MCF 10A (cell line): ENCODE measurements at regions not wholly inside any gene's neighbourhood (a gene's known extent, or its start where the extent isn't known, plus 50 kb on each side); places are given as distances from the start of the nearest gene placed in this dataset.

Source experiments
- BruUV-seq: library from RNA; stranded (reverse); fragments of 400-500 nt; replicated peaks from 2 replicates; lab custom pipeline; 2021; lab: Mats Ljungman, UMichigan
- CTCF ChIA-PET: fragments of 300-600 bp; sonication (Branson Sonifier 250); formaldehyde crosslinking; extraction: SDS; loops from one replicate; lab custom pipeline; 2021; ENCODE audit warnings: antibody characterized with exemption, inconsistent platforms; lab: Yijun Ruan, JAX
- POLR2A ChIA-PET: fragments of 300-600, 350-650 bp; sonication (Branson Sonifier 250); formaldehyde crosslinking; extraction: SDS; loops from one replicate; lab custom pipeline; 2020; ENCODE audit warnings: antibody characterized with exemption, inconsistent platforms; lab: Yijun Ruan, JAX
- DNase-seq: peaks from one replicate; pipeline ENCODE4 v3.0.0-alpha.2; 2018; ENCODE audit not compliant: unreplicated experiment
- H3K27ac Mint-ChIP-seq: one replicate; pipeline ENCODE4 v1.8.0; 2022; ENCODE audit warnings: mild to moderate bottlenecking, low read depth, mixed read lengths; ENCODE audit not compliant: unreplicated experiment
- H3K27me3 Mint-ChIP-seq: one replicate; pipeline ENCODE4 v1.8.0; 2022; ENCODE audit warnings: mixed read lengths; ENCODE audit not compliant: insufficient read depth, unreplicated experiment
- H3K36me3 Mint-ChIP-seq: one replicate; pipeline ENCODE4 v1.8.0; 2022; ENCODE audit warnings: mild to moderate bottlenecking, moderate library complexity, mixed read lengths; ENCODE audit not compliant: insufficient read depth, unreplicated experiment
- H3K4me1 Mint-ChIP-seq: one replicate; pipeline ENCODE4 v1.8.0; 2022; ENCODE audit warnings: mixed read lengths; ENCODE audit not compliant: insufficient read depth, unreplicated experiment
- H3K4me3 Mint-ChIP-seq: one replicate; pipeline ENCODE4 v1.8.0; 2022; ENCODE audit warnings: mild to moderate bottlenecking, moderate library complexity, mixed read lengths; ENCODE audit not compliant: unreplicated experiment
- H3K9me3 Mint-ChIP-seq: one replicate; pipeline ENCODE4 v1.8.0; 2022; ENCODE audit warnings: mixed read lengths; ENCODE audit not compliant: unreplicated experiment
- CTCF ChIP-seq: fragments of 200-600 bp; IDR thresholded peaks from one replicate; pipeline ENCODE4 v1.8.0; 2022; ENCODE audit warnings: antibody characterized with exemption, mild to moderate bottlenecking; ENCODE audit not compliant: unreplicated experiment
- intact Hi-C: fragments of 100-400 bp; cut with micrococcal nuclease; formaldehyde crosslinking; loops from 2 replicates; pipeline ENCODE4 v1.14.1; 2022

GRCh38 chr16:49201118-49201517 lies 80.5 kb downstream of the CBLN1 start:
- no peaks in the 10 kb centered on the region for H3K36me3 Mint-ChIP-seq
- no peak for TF ChIP-seq CTCF
- DNase-seq, result no peak
- peaks cover 15% of the 10 kb centered on the region for H3K9me3 Mint-ChIP-seq
- ChIA-PET POLR2A (no interaction called here), CTCF (no interaction called here)
- H3K4me3 Mint-ChIP-seq, result no peak overlapping the region
- no TSS peak for BruUV-seq
- intact Hi-C loops, result no loop called here
- H3K27me3 Mint-ChIP-seq, result peaks cover 14% of the 10 kb centered on the region
- no peaks in the 10 kb centered on the region for H3K4me1 Mint-ChIP-seq
- no peak overlapping the region for H3K27ac Mint-ChIP-seq

GRCh38 chr16:49200223-49200820 lies 81.3 kb downstream of the CBLN1 start:
- Mint-ChIP-seq H3K4me3 (no peak overlapping the region), H3K4me1 (no peaks in the 10 kb centered on the region), H3K9me3 (peaks cover 15% of the 10 kb centered on the region), H3K36me3 (no peaks in the 10 kb centered on the region), H3K27me3 (peaks cover 14% of the 10 kb centered on the region), H3K27ac (no peak overlapping the region)
- POLR2A ChIA-PET, result no interaction called here
- DNase-seq, result no peak
- intact Hi-C loops, result no loop called here
- CTCF ChIA-PET, result no interaction called here
- no TSS peak for BruUV-seq
- TF ChIP-seq CTCF, result no peak

GRCh38 chr16:49195237-49195548 lies 86.4 kb downstream of the CBLN1 start:
- Mint-ChIP-seq H3K27me3 (peaks cover 15% of the 10 kb centered on the region), H3K27ac (no peak overlapping the region), H3K4me3 (no peak overlapping the region), H3K36me3 (no peaks in the 10 kb centered on the region), H3K9me3 (peaks cover 5% of the 10 kb centered on the region), H3K4me1 (no peaks in the 10 kb centered on the region)
- POLR2A ChIA-PET, result no interaction called here
- CTCF ChIA-PET, result interaction anchor here (0.6 kb wide), 1 partner anchor 475 kb away, joined by 3 read pairs; no protein-coding TSS in a partner anchor
- no peak for TF ChIP-seq CTCF
- DNase-seq, result no peak
- intact Hi-C loops, result no loop called here
- BruUV-seq, result no TSS peak

GRCh38 chr16:49194537-49195236 lies 87.0 kb downstream of the CBLN1 start:
- intact Hi-C loops, result no loop called here

More at GRCh38 chr16:49194537-49195236, 87.0 kb downstream of the CBLN1 start:
- Mint-ChIP-seq H3K36me3 (no peaks in the 10 kb centered on the region), H3K4me3 (no peak overlapping the region), H3K9me3 (peaks cover 4% of the 10 kb centered on the region), H3K4me1 (no peaks in the 10 kb centered on the region), H3K27me3 (peaks cover 17% of the 10 kb centered on the region), H3K27ac (no peak overlapping the region)
- ChIA-PET CTCF (interaction anchor here (0.6 kb wide), 1 partner anchor 476 kb away, joined by 3 read pairs; no protein-coding TSS in a partner anchor), POLR2A (no interaction called here)
- no peak for DNase-seq
- TF ChIP-seq CTCF, result no peak
- BruUV-seq, result no TSS peak
